ENCODE measurements at regions not wholly inside any gene's neighbourhood (a gene's known extent, or its start where the extent isn't known, plus 50 kb on each side); places are given as distances from the start of the nearest gene placed in this dataset.

GRCh38 chr16:65876624-65877023 lies 489.9 kb upstream of the CDH5 start:
- H3K4me3 ChIP-seq (ENCODE audit: low read depth, low read length) = no peak overlapping the region

- no peak overlapping the region for H3K4me3 ChIP-seq (ENCODE audit: low read depth, low read length)
Observed at GRCh38 chr16:65876056-65876408, 490.5 kb upstream of the CDH5 start.

- H3K4me3 ChIP-seq (ENCODE audit: low read depth, low read length) = no peak overlapping the region
Observed at GRCh38 chr16:65875381-65876055, 491.0 kb upstream of the CDH5 start.

- H3K4me3 ChIP-seq (ENCODE audit: low read depth, low read length) = no peak overlapping the region
Observed at GRCh38 chr16:65869261-65869660, 497.2 kb upstream of the CDH5 start.

- H3K4me3 ChIP-seq (ENCODE audit: low read depth, low read length) = no peak overlapping the region
Observed at GRCh38 chr16:65867276-65867960, 499.1 kb upstream of the CDH5 start.

- no peak overlapping the region for H3K4me3 ChIP-seq (ENCODE audit: low read depth, low read length)
Observed at GRCh38 chr16:65863236-65863635, 503.3 kb upstream of the CDH5 start.

GRCh38 chr16:65861131-65861731 lies 505.3 kb upstream of the CDH5 start:
- H3K4me3 ChIP-seq (ENCODE audit: low read depth, low read length) = no peak overlapping the region

GRCh38 chr16:65855171-65856145 lies 511.0 kb upstream of the CDH5 start:
- no peak overlapping the region for H3K4me3 ChIP-seq (ENCODE audit: low read depth, low read length)

GRCh38 chr16:65846210-65846602 lies 520.3 kb upstream of the CDH5 start:
- no peak overlapping the region for H3K4me3 ChIP-seq (ENCODE audit: low read depth, low read length)

- no peak overlapping the region for H3K4me3 ChIP-seq (ENCODE audit: low read depth, low read length)
Observed at GRCh38 chr16:65845466-65846209, 520.9 kb upstream of the CDH5 start.

- H3K4me3 ChIP-seq (ENCODE audit: low read depth, low read length) = no peak overlapping the region
Observed at GRCh38 chr16:65843941-65844340, 522.5 kb upstream of the CDH5 start.

- no peak overlapping the region for H3K4me3 ChIP-seq (ENCODE audit: low read depth, low read length)
Observed at GRCh38 chr16:65842067-65842466, 524.4 kb upstream of the CDH5 start.

GRCh38 chr16:65838001-65838400 lies 528.5 kb upstream of the CDH5 start:
- H3K4me3 ChIP-seq (ENCODE audit: low read depth, low read length) = no peak overlapping the region

- no peak overlapping the region for H3K4me3 ChIP-seq (ENCODE audit: low read depth, low read length)
Observed at GRCh38 chr16:65837464-65837863, 529.0 kb upstream of the CDH5 start.

- H3K4me3 ChIP-seq (ENCODE audit: low read depth, low read length) = no peak overlapping the region
Observed at GRCh38 chr16:65834688-65835087, 531.8 kb upstream of the CDH5 start.

- no peak overlapping the region for H3K4me3 ChIP-seq (ENCODE audit: low read depth, low read length)
Observed at GRCh38 chr16:65833171-65833871, 533.2 kb upstream of the CDH5 start.

- H3K4me3 ChIP-seq (ENCODE audit: low read depth, low read length) = no peak overlapping the region
Observed at GRCh38 chr16:65832679-65833078, 533.8 kb upstream of the CDH5 start.

GRCh38 chr16:65831903-65832666 lies 534.4 kb upstream of the CDH5 start:
- H3K4me3 ChIP-seq (ENCODE audit: low read depth, low read length) = no peak overlapping the region

GRCh38 chr16:65829076-65829475 lies 537.4 kb upstream of the CDH5 start:
- no peak overlapping the region for H3K4me3 ChIP-seq (ENCODE audit: low read depth, low read length)
